ENCODE measurements at regions not wholly inside any gene's neighbourhood (a gene's known extent, or its start where the extent isn't known, plus 50 kb on each side); places are given as distances from the start of the nearest gene placed in this dataset.

DNA sequence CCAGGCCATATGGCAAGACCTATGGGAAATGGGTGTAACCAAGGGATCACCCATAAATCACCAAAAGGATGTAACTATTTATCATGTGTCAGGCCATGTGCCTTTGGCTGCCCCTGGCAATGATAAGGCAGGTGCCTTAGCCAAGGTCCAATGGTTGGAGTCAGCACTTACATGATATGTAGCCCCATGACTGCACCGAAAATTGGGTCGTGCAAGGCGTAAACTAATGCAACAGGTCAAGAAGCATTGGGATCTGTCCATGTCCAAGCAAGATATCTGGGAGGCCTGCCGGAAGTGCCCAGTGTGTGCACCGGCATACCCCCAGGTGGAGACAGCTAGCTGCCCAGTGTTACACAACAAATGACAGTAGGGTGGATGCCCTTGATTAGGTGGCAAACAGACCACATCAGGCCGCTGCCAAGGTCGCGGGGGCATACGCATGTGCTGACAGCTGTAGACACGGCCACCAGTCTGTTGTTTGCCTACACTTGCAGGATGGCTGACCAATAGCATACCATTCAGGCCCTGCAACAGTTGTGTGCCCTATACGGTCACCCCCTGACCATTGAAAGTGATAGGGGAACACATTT, 698.2 kb upstream of the AGA start:
- no peaks in the 10 kb centered on the region for H3K79me2 ChIP-seq (ENCODE audit: insufficient read depth, low read length)
- CTCF ChIA-PET: no interaction called here
- no TSS peak for BruUV-seq (replicated peaks)
- POLR2A ChIA-PET: no interaction called here
- no peak for ATAC-seq
- no peak overlapping the region for H3K27ac ChIP-seq (ENCODE audit: low read depth, low read length)
- H2AFZ ChIP-seq (ENCODE audit: low read depth, low read length, poor library complexity, severe bottlenecking): no peak overlapping the region
- no peak overlapping the region for H3K9ac ChIP-seq (ENCODE audit: low read length)
- DNase-seq (ENCODE audit: low read depth, low spot score): no peak
- TF ChIP-seq MAX (IDR thresholded peaks at IDR 0.05) (no peak), TCF7L2 (IDR thresholded peaks at IDR 0.05; ENCODE audit: borderline replicate concordance, extremely low read depth, insufficient read depth, insufficient read length) (no peak)
- H3K4me3 ChIP-seq (replicated peaks in 1 of 2; ENCODE audit: low read depth in 1 of 2, low read length in 2 of 2): no peak overlapping the region
- no peaks in the 10 kb centered on the region for H3K4me1 ChIP-seq (ENCODE audit: control insufficient read depth in 1 of 2, insufficient read depth in 2 of 2, low read length in 2 of 2)
- intact Hi-C loops (cut with micrococcal nuclease): no loop called here
- RAD21 ChIA-PET (ENCODE audit: low non-redundant PET in 1 of 2, low total read pairs in 2 of 2, uncharacterized antibody in 2 of 2, unreplicated experiment in 2 of 2): no interaction called here
- H3K27me3 ChIP-seq (ENCODE audit: insufficient read depth, low read length): no peaks in the 10 kb centered on the region
- no peaks in the 10 kb centered on the region for H3K9me3 ChIP-seq (ENCODE audit: control insufficient read depth in 1 of 2, insufficient read depth in 1 of 2, low read depth in 1 of 2, low read length in 2 of 2)
- no peaks in the 10 kb centered on the region for H3K36me3 ChIP-seq (ENCODE audit: control insufficient read depth in 1 of 2, insufficient read depth in 2 of 2, low read length in 2 of 2)
- H4K20me1 ChIP-seq (ENCODE audit: insufficient read depth): no peaks in the 10 kb centered on the region
- H3K9me2 ChIP-seq (ENCODE audit: insufficient read depth): no peaks in the 10 kb centered on the region
- no peak overlapping the region for H3K4me2 ChIP-seq (ENCODE audit: low read length)

- Histone ChIP-seq H3K9ac (ENCODE audit: low read length) (no peak overlapping the region), H3K4me2 (ENCODE audit: low read length) (no peak overlapping the region), H3K27ac (ENCODE audit: low read depth, low read length) (no peak overlapping the region), H2AFZ (ENCODE audit: low read depth, low read length, poor library complexity, severe bottlenecking) (no peak overlapping the region), H4K20me1 (ENCODE audit: insufficient read depth) (no peaks in the 10 kb centered on the region), H3K36me3 (ENCODE audit: control insufficient read depth in 1 of 2, insufficient read depth in 2 of 2, low read length in 2 of 2) (no peaks in the 10 kb centered on the region), H3K79me2 (ENCODE audit: insufficient read depth, low read length) (no peaks in the 10 kb centered on the region), H3K4me1 (ENCODE audit: control insufficient read depth in 1 of 2, insufficient read depth in 2 of 2, low read length in 2 of 2) (no peaks in the 10 kb centered on the region), H3K9me2 (ENCODE audit: insufficient read depth) (no peaks in the 10 kb centered on the region), H3K4me3 (replicated peaks in 1 of 2; ENCODE audit: low read depth in 1 of 2, low read length in 2 of 2) (no peak overlapping the region), H3K9me3 (ENCODE audit: control insufficient read depth in 1 of 2, insufficient read depth in 1 of 2, low read depth in 1 of 2, low read length in 2 of 2) (no peaks in the 10 kb centered on the region), H3K27me3 (ENCODE audit: insufficient read depth, low read length) (no peaks in the 10 kb centered on the region)
- ChIA-PET RAD21 (ENCODE audit: low non-redundant PET in 1 of 2, low total read pairs in 2 of 2, uncharacterized antibody in 2 of 2, unreplicated experiment in 2 of 2) (no interaction called here), CTCF (no interaction called here), POLR2A (no interaction called here)
- DNase-seq (ENCODE audit: low read depth, low spot score) (no peak), ATAC-seq (no peak)
- TF ChIP-seq CTCF (IDR thresholded peaks at IDR 0.05 in 2 of 3, conservative IDR thresholded peaks at IDR 0.05 in 1 of 3; ENCODE audit: borderline replicate concordance in 1 of 3, insufficient read depth in 1 of 3, low read depth in 2 of 3, low read length in 2 of 3) (no peak), SP1 (IDR thresholded peaks at IDR 0.05; ENCODE audit: low read depth) (no peak), SRF (IDR thresholded peaks at IDR 0.05; ENCODE audit: low read depth) (no peak), JUND (IDR thresholded peaks at IDR 0.05) (no peak)
- BruUV-seq (replicated peaks): no TSS peak
- intact Hi-C loops (cut with micrococcal nuclease): no loop called here
These were observed 700.5 kb upstream of the AGA start for GRCh38 chr4:178142724-178143123.

All from HCT116 (cell line).